Cardiac muscle cell (in vitro differentiated cells and primary cell): ENCODE measurements at regions not wholly inside any gene's neighbourhood (a gene's known extent, or its start where the extent isn't known, plus 50 kb on each side); places are given as distances from the start of the nearest gene placed in this dataset.

Experiments
- DNase-seq, 2 donors: peaks; one replicate each; pipeline versions ENCODE4 v3.0.0 to v3.0.0-alpha.2; 2010 to 2017; ENCODE audit warnings: low read depth in 1 of 2, low spot score in 1 of 2
- H3K27ac ChIP-seq: fragments of 200-600 bp; sonication (generic); 2 replicates; pipeline ENCODE4 v1.5.1; 2016
- H3K27me3 ChIP-seq: fragments of 200-600 bp; sonication (generic); 2 replicates; pipeline ENCODE4 v1.6.0; 2016; ENCODE audit warnings: control low read depth
- H3K36me3 ChIP-seq: fragments of 200-600 bp; sonication (generic); 2 replicates; pipeline ENCODE4 v1.5.1; 2016; ENCODE audit warnings: control low read depth
- H3K4me1 ChIP-seq: fragments of 200-600 bp; sonication (generic); 2 replicates; pipeline ENCODE4 v1.8.1; 2017; ENCODE audit warnings: low read depth, mild to moderate bottlenecking, mixed run types
- H3K4me3 ChIP-seq: fragments of 200-600 bp; sonication (generic); 2 replicates; pipeline ENCODE4 v1.5.1; 2016; ENCODE audit warnings: mild to moderate bottlenecking
- H3K9me3 ChIP-seq: fragments of 200-600 bp; sonication (generic); 2 replicates; pipeline ENCODE4 v1.5.1; 2017; ENCODE audit warnings: low read depth, mild to moderate bottlenecking, control low read depth
- TF ChIP-seq, protein P1 (sequence below): IDR thresholded peaks from 2 replicates; pipeline ENCODE4 v1.5.1; 2012; ENCODE audit warnings: low read depth, mild to moderate bottlenecking, low read length

DNA sequence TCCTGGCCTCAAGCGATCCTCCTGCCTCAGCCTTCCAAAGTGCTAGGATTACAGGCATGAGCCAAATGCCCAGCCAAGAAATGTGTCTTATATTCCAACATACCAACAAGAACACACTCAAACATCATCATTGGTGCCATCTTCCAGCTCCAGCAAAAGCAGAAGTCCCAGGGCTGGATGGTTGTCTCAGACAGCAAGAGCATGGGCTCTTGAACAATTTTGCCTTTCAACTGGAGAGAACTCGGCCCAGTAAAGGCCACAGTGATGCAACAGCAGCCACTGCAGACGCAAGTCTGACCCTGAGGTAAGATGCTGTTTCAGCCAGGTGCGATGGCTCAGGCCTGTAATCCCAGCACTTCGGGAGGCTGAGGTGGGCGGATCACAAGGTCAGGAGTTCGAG lies 52.8 kb upstream of the NFE2L3 start:
- no peaks in the 10 kb centered on the region for H3K36me3 ChIP-seq
- no peaks in the 10 kb centered on the region for H3K9me3 ChIP-seq
- no peak overlapping the region for H3K4me3 ChIP-seq
- no peak overlapping the region for H3K27ac ChIP-seq
- H3K27me3 ChIP-seq: no peaks in the 10 kb centered on the region
- no peaks in the 10 kb centered on the region for H3K4me1 ChIP-seq
- TF ChIP-seq, protein P1, sequence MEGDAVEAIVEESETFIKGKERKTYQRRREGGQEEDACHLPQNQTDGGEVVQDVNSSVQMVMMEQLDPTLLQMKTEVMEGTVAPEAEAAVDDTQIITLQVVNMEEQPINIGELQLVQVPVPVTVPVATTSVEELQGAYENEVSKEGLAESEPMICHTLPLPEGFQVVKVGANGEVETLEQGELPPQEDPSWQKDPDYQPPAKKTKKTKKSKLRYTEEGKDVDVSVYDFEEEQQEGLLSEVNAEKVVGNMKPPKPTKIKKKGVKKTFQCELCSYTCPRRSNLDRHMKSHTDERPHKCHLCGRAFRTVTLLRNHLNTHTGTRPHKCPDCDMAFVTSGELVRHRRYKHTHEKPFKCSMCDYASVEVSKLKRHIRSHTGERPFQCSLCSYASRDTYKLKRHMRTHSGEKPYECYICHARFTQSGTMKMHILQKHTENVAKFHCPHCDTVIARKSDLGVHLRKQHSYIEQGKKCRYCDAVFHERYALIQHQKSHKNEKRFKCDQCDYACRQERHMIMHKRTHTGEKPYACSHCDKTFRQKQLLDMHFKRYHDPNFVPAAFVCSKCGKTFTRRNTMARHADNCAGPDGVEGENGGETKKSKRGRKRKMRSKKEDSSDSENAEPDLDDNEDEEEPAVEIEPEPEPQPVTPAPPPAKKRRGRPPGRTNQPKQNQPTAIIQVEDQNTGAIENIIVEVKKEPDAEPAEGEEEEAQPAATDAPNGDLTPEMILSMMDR: no peak
- DNase-seq: no peak

DNA sequence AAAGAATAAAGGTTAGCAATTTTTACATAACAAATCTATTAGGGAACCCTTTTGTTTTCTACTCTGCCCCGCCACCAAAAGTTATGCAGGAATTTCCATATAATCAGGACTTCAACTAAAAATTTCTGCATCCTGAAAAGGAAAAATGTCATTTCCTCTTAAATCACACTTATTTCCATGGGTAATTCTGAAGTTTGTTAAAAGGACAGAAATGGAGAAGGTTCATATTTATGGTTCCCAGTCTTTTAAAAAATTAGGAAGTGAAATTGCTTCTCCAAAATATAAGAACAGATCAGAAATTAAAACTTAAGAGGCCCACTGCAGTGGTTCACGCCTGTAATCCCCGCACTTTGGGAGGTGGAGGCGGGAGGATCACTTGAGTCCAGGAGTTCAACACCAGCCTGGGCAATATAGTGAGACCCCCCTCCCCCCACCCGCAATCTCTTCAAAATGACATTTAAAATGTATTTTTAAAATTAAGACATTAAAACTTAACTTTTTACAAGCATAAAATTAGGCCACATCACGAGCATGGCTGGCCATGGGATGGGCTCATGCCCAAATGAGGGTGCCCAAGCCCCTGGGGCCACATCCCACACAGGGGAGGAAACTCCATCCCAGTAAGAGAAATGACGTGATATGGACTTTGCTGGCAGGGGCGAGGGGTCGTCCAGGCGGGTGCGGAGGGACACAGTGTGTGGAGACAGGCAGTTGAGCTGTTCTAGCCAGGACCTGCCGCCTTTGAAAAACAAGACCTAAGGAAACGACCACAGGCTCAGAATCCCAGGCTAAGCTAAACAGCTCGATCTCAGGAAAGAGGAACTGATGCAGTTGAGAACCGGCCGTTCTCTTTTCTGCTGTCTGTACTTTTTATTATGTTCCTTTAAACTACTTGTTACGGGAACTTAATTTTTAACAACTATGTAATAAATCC lies 51.3 kb upstream of the NFE2L3 start:
- H3K9me3 ChIP-seq: no peaks in the 10 kb centered on the region
- H3K4me1 ChIP-seq: no peaks in the 10 kb centered on the region
- H3K36me3 ChIP-seq: no peaks in the 10 kb centered on the region
- no peak overlapping the region for H3K4me3 ChIP-seq
- DNase-seq: no peak
- TF ChIP-seq, protein P1: no peak
- no peak overlapping the region for H3K27ac ChIP-seq
- H3K27me3 ChIP-seq: no peaks in the 10 kb centered on the region

DNA sequence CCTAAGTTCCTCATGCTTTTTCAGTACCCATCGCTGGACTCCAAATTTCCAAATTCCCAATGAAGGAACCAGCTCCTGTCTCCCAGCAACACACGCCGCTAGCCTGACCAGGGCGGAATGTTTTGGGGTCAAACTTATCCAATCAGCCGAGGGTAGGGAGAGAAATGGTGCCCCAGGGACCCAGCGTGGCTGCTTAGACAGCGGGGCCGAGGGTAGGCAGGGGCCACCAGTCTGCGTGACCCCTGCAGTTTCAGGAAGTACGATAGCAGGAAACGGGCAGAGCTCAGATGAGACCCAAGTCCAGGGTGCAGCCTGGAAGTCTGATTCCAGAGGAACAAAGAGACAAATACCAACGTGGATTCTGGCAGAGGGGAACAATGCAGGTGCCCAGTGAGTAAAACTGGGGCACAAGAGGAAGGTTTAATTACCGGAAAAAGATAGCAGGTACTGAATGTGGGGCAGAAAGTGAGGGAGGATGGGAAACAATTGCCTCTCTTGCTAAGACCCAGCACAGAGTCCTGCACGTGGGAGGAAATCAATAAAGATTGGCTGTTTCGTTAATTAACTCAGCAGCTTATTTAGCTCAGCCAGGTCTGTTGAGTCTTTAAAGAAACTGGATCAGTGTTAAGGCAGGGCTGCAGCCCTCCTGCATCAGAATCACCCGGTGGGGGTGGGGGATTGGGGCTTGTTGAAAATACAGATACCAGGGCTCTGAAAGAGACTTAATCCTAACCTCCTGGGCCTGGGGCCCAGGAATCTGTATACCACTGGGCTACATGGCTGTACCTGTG lies 50.4 kb upstream of the NFE2L3 start:
- TF ChIP-seq, protein P1: no peak
- H3K4me3 ChIP-seq: no peak overlapping the region
- no peaks in the 10 kb centered on the region for H3K27me3 ChIP-seq
- no peaks in the 10 kb centered on the region for H3K9me3 ChIP-seq
- H3K36me3 ChIP-seq: no peaks in the 10 kb centered on the region
- no peak for DNase-seq
- no peaks in the 10 kb centered on the region for H3K4me1 ChIP-seq
- no peak overlapping the region for H3K27ac ChIP-seq

DNA sequence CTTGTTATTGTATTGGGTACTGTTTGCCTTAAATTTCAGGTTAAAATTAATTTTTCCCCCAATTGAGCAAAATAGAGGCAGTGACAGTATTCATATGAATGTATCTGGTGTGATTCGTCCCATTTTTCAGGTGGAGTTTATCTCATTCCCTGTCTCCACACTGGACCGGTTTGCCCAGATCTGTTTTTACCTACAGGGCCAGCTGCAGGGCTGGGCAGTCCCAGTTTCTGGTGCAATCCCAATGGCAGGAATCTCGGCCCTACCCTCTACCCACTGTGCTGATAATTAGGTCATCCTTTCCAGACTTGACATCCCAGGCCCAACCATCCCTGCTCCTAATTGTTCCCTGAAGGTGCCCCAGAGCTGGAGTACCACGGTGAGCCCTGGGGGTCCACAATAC lies 49.8 kb upstream of the NFE2L3 start:
- DNase-seq: no peak
- Histone ChIP-seq H3K36me3 (no peaks in the 10 kb centered on the region), H3K27me3 (no peaks in the 10 kb centered on the region), H3K4me1 (no peaks in the 10 kb centered on the region), H3K9me3 (no peaks in the 10 kb centered on the region), H3K4me3 (no peak overlapping the region), H3K27ac (no peak overlapping the region)
- TF ChIP-seq, protein P1: no peak
